Hepatocyte (in vitro differentiated cells): ENCODE measurements at regions not wholly inside any gene's neighbourhood (a gene's known extent, or its start where the extent isn't known, plus 50 kb on each side); places are given as distances from the start of the nearest gene placed in this dataset.

Source experiments
- DNase-seq: peaks from one replicate; pipeline ENCODE4 v3.0.0-alpha.2; 2016; ENCODE audit warnings: low spot score
- H2AFZ ChIP-seq: fragments of 200-600 bp; sonication (generic); 2 replicates; pipeline ENCODE4 v1.6.0; 2016; ENCODE audit warnings: antibody characterized with exemption, mild to moderate bottlenecking
- H3K27ac ChIP-seq: fragments of 200-600 bp; sonication (generic); 2 replicates; pipeline ENCODE4 v1.5.1; 2016; ENCODE audit warnings: mild to moderate bottlenecking
- H3K27me3 ChIP-seq: fragments of 200-600 bp; sonication (generic); 2 replicates; pipeline ENCODE4 v1.6.1; 2016
- H3K36me3 ChIP-seq: fragments of 200-600 bp; sonication (generic); replicated peaks from 2 replicates; pipeline ENCODE4 v1.5.1; 2016; ENCODE audit warnings: low read depth; ENCODE audit not compliant: insufficient read depth
- H3K4me1 ChIP-seq: fragments of 200-600 bp; sonication (generic); 2 replicates; pipeline ENCODE4 v1.5.1; 2016; ENCODE audit warnings: mild to moderate bottlenecking, moderate library complexity; ENCODE audit not compliant: insufficient read depth
- H3K4me2 ChIP-seq: fragments of 200-600 bp; sonication (generic); 2 replicates; pipeline ENCODE4 v1.6.0; 2016
- H3K4me3 ChIP-seq: fragments of 200-600 bp; sonication (generic); 2 replicates; pipeline ENCODE4 v1.5.1; 2016; ENCODE audit warnings: mild to moderate bottlenecking
- H3K79me2 ChIP-seq: fragments of 200-600 bp; sonication (generic); 2 replicates; pipeline ENCODE4 v1.6.0; 2017; ENCODE audit warnings: mild to moderate bottlenecking
- H3K9me2 ChIP-seq: fragments of 200-600 bp; sonication (generic); replicated peaks from 2 replicates; pipeline ENCODE4 v1.6.0; 2017; ENCODE audit warnings: mild to moderate bottlenecking; ENCODE audit not compliant: insufficient read depth
- H3K9me3 ChIP-seq: fragments of 200-600 bp; sonication (generic); 2 replicates; pipeline ENCODE4 v1.5.1; 2016; ENCODE audit warnings: low read depth, mild to moderate bottlenecking
- H4K20me1 ChIP-seq: fragments of 200-600 bp; sonication (generic); 2 replicates; pipeline ENCODE4 v1.6.0; 2016; ENCODE audit warnings: mild to moderate bottlenecking; ENCODE audit not compliant: insufficient read depth, poor library complexity, severe bottlenecking
- CTCF ChIP-seq: fragments of 200-600 bp; sonication (generic); IDR thresholded peaks from 2 replicates; pipeline ENCODE4 v1.5.1; 2016; ENCODE audit warnings: antibody characterized with exemption, mild to moderate bottlenecking; ENCODE audit not compliant: poor library complexity
- EZH2 ChIP-seq: fragments of 200-600 bp; sonication (generic); IDR thresholded peaks from 2 replicates; pipeline ENCODE4 v1.6.1; 2016; ENCODE audit warnings: antibody characterized with exemption, mild to moderate bottlenecking, borderline replicate concordance
- EZH2phosphoT487 ChIP-seq: fragments of 200-600 bp; sonication (generic); IDR thresholded peaks from one replicate; pipeline ENCODE4 v1.6.1; 2018; ENCODE audit warnings: antibody characterized with exemption, mild to moderate bottlenecking, low read depth, moderate library complexity; ENCODE audit not compliant: unreplicated experiment, severe bottlenecking
- WGBS: methylation state at CpG from one replicate; pipeline ENCODE4 v1.1.6; 2016; ENCODE audit warnings: low lambda C conversion rate; ENCODE audit errors: missing lambda C conversion rate; 5-methylcytosine and 5-hydroxymethylcytosine counted together

GRCh38 chr11:134800130-134800529, 388.1 kb upstream of the B3GAT1 start:
- H4K20me1 ChIP-seq = no peaks in the 10 kb centered on the region
- no peaks in the 10 kb centered on the region for H3K9me2 ChIP-seq
- no peak for TF ChIP-seq EZH2phosphoT487
- no peak for TF ChIP-seq CTCF
- TF ChIP-seq EZH2 = no peak
- H3K4me2 ChIP-seq = no peak overlapping the region
- no peak overlapping the region for H3K4me3 ChIP-seq
- H3K79me2 ChIP-seq = no peaks in the 10 kb centered on the region
- H3K4me1 ChIP-seq = no peaks in the 10 kb centered on the region
- whole genome bisulfite sequencing = 89% methylated on average over 17 of the region's 17 CpGs
- H3K36me3 ChIP-seq = no peaks in the 10 kb centered on the region
- no peak overlapping the region for H3K27ac ChIP-seq
- H2AFZ ChIP-seq = no peak overlapping the region
- no peaks in the 10 kb centered on the region for H3K27me3 ChIP-seq
- no peaks in the 10 kb centered on the region for H3K9me3 ChIP-seq
- no peak for DNase-seq

GRCh38 chr11:134799386-134799785, 387.3 kb upstream of the B3GAT1 start:
- Histone ChIP-seq H4K20me1 (no peaks in the 10 kb centered on the region), H3K4me1 (no peaks in the 10 kb centered on the region), H3K4me3 (no peak overlapping the region), H3K4me2 (no peak overlapping the region), H3K9me2 (no peaks in the 10 kb centered on the region), H3K27ac (no peak overlapping the region), H3K36me3 (no peaks in the 10 kb centered on the region), H2AFZ (no peak overlapping the region), H3K79me2 (no peaks in the 10 kb centered on the region), H3K27me3 (no peaks in the 10 kb centered on the region), H3K9me3 (no peaks in the 10 kb centered on the region)
- WGBS = 92% methylated on average over 8 of the region's 8 CpGs
- TF ChIP-seq EZH2 = no peak
- TF ChIP-seq EZH2phosphoT487 = no peak
- TF ChIP-seq CTCF = no peak
- DNase-seq = no peak

- H3K4me1 ChIP-seq = no peaks in the 10 kb centered on the region
- peak; percentile 23 for DNase-seq
- no peaks in the 10 kb centered on the region for H3K27me3 ChIP-seq
- H3K27ac ChIP-seq = no peak overlapping the region
- H3K9me3 ChIP-seq = no peaks in the 10 kb centered on the region
- 81% methylated on average over 17 of the region's 17 CpGs for WGBS
- no peaks in the 10 kb centered on the region for H3K36me3 ChIP-seq
- no peak for TF ChIP-seq CTCF
- no peak for TF ChIP-seq EZH2
- no peak for TF ChIP-seq EZH2phosphoT487
- no peaks in the 10 kb centered on the region for H3K9me2 ChIP-seq
- H3K79me2 ChIP-seq = no peaks in the 10 kb centered on the region
- no peaks in the 10 kb centered on the region for H4K20me1 ChIP-seq
- H2AFZ ChIP-seq = no peak overlapping the region
- no peak overlapping the region for H3K4me2 ChIP-seq
- H3K4me3 ChIP-seq = no peak overlapping the region
These were observed 385.5 kb upstream of the B3GAT1 start for GRCh38 chr11:134797411-134798089.
